Progenitor cell of endocrine pancreas (in vitro differentiated cells): ENCODE measurements at regions not wholly inside any gene's neighbourhood (a gene's known extent, or its start where the extent isn't known, plus 50 kb on each side); places are given as distances from the start of the nearest gene placed in this dataset.

ENCODE experiments used
- DNase-seq: peaks from one replicate; pipeline ENCODE4 v3.0.0; 2021; ENCODE audit warnings: low spot score; ENCODE audit not compliant: unreplicated experiment
- H3K27ac Mint-ChIP-seq: 2 replicates; pipeline ENCODE4 v1.8.0; 2021; ENCODE audit warnings: mild to moderate bottlenecking, moderate library complexity, mixed read lengths
- H3K27me3 Mint-ChIP-seq: 2 replicates; pipeline ENCODE4 v1.8.0; 2021; ENCODE audit warnings: mixed read lengths
- H3K36me3 Mint-ChIP-seq: 2 replicates; pipeline ENCODE4 v1.8.0; 2022; ENCODE audit warnings: mixed read lengths; ENCODE audit not compliant: insufficient read depth
- H3K4me1 Mint-ChIP-seq: 2 replicates; pipeline ENCODE4 v1.8.0; 2021; ENCODE audit warnings: low read depth, mixed read lengths
- H3K4me3 Mint-ChIP-seq: 2 replicates; pipeline ENCODE4 v1.8.0; 2021; ENCODE audit warnings: low read depth, mild to moderate bottlenecking, moderate library complexity, mixed read lengths
- H3K9me3 Mint-ChIP-seq: 2 replicates; pipeline ENCODE4 v1.8.0; 2021; ENCODE audit warnings: low read depth, mixed read lengths
- CTCF ChIP-seq: fragments of 200-600 bp; sonication (generic); IDR thresholded peaks from one replicate; pipeline ENCODE4 v1.5.0; 2021; ENCODE audit warnings: antibody characterized with exemption, mild to moderate bottlenecking; ENCODE audit not compliant: unreplicated experiment

GRCh38 chr6:139613496-139613895 is 239.0 kb upstream of the CITED2 start:
- H3K4me1 Mint-ChIP-seq: peaks cover 16% of the 10 kb centered on the region
- no peaks in the 10 kb centered on the region for H3K27me3 Mint-ChIP-seq
- DNase-seq: no peak
- H3K9me3 Mint-ChIP-seq: peaks cover 12% of the 10 kb centered on the region
- no peak for TF ChIP-seq CTCF
- H3K36me3 Mint-ChIP-seq: no peaks in the 10 kb centered on the region
- H3K27ac Mint-ChIP-seq: no peak overlapping the region
- no peak overlapping the region for H3K4me3 Mint-ChIP-seq

DNA sequence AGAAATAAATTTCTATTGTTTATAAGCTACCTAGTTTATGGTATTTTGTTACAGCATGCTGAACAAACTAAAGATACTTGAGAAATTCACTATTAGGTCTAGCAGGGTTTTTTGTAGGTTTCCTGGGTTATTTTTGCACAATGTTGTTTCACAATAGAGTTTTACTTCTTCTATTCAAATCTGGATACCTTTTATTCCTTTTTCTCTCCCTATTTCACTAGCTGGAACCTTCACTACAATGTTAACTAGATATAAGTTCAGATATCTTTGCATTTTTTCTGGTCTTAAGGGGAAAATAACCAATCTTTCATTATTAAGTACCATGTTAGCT is 237.7 kb upstream of the CITED2 start:
- Mint-ChIP-seq H3K9me3 (peaks cover 10% of the 10 kb centered on the region), H3K36me3 (no peaks in the 10 kb centered on the region), H3K4me3 (no peak overlapping the region), H3K27me3 (no peaks in the 10 kb centered on the region), H3K4me1 (peaks cover 28% of the 10 kb centered on the region), H3K27ac (no peak overlapping the region)
- TF ChIP-seq CTCF: no peak
- no peak for DNase-seq

DNA sequence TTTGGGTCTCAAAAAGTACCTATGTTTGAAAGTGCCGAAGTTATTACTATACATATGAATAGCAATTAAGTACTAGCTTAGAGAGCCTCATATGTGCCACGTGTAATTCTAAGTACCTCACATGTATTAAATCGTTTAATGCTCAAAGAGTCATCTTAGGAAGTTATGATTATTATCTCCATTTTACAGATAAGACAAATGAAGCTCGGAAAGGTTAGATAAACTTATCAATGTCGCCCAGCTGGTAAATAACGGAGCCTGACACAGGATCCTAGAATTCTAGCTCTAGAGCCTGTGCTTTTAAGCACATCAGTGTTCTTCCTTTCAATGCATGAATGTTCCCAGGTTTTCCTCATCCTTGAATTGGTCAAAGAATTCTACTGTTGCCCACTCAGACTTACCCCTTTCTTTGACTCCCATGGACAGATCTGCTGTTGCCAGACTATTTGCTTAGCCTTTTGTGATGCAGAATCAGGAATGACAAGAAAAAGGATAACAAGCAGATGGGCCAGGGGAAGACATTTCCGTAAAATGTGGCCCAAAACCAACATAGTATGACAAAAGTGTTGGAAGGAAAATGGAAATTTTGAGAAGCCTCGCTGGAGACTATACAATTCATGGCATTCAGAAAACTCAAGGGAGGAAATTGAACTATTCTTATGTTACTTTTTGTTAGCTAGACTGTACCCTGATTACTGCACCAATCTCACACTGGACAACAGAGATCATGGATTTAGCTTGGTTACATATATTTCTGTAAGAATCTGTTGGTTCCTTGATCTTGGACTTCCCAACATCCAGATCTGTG is 237.1 kb upstream of the CITED2 start:
- no peak overlapping the region for H3K27ac Mint-ChIP-seq
- peaks cover 7% of the 10 kb centered on the region for H3K9me3 Mint-ChIP-seq
- no peak overlapping the region for H3K4me3 Mint-ChIP-seq
- no peak for TF ChIP-seq CTCF
- no peaks in the 10 kb centered on the region for H3K36me3 Mint-ChIP-seq
- no peak for DNase-seq
- H3K4me1 Mint-ChIP-seq: peaks cover 29% of the 10 kb centered on the region
- H3K27me3 Mint-ChIP-seq: no peaks in the 10 kb centered on the region

GRCh38 chr6:139608466-139609261 is 234.2 kb upstream of the CITED2 start:
- Mint-ChIP-seq H3K4me3 (no peak overlapping the region), H3K27me3 (no peaks in the 10 kb centered on the region), H3K36me3 (no peaks in the 10 kb centered on the region), H3K9me3 (peaks cover 5% of the 10 kb centered on the region), H3K27ac (no peak overlapping the region), H3K4me1 (peaks cover 29% of the 10 kb centered on the region)
- TF ChIP-seq CTCF: no peak
- no peak for DNase-seq

- Mint-ChIP-seq H3K4me3 (no peak overlapping the region), H3K27me3 (no peaks in the 10 kb centered on the region), H3K27ac (no peak overlapping the region), H3K4me1 (peaks cover 27% of the 10 kb centered on the region), H3K9me3 (peaks cover 5% of the 10 kb centered on the region), H3K36me3 (no peaks in the 10 kb centered on the region)
- DNase-seq: no peak
- no peak for TF ChIP-seq CTCF
These were observed 230.9 kb upstream of the CITED2 start for GRCh38 chr6:139605350-139605749.
